ENCODE measurements at regions not wholly inside any gene's neighbourhood (a gene's known extent, or its start where the extent isn't known, plus 50 kb on each side); places are given as distances from the start of the nearest gene placed in this dataset.

DNA sequence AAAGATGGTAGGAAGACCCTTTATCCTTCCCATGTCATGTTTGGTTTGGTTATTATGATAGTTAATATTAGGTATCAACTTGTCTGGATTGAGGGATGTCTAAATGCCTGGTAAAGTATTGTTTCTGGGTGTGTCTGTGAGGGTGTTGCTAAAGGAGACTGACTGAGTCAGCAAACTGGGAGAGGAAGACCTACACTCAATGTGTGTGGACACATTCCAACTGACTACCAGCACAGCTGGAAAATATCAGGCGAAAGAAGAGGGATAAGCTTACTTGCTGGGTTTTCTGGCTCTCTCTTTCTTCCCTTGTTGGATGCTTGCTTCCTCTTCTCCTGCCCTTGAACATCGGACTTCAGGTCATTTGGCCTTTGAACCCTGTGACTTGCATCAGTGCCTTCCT, 1227.6 kb upstream of the EPHA6 start:
- no peak for TF ChIP-seq EZH2 (IDR thresholded peaks at IDR 0.05; ENCODE audit: insufficient read depth, low read length)
- TF ChIP-seq, protein P1, sequence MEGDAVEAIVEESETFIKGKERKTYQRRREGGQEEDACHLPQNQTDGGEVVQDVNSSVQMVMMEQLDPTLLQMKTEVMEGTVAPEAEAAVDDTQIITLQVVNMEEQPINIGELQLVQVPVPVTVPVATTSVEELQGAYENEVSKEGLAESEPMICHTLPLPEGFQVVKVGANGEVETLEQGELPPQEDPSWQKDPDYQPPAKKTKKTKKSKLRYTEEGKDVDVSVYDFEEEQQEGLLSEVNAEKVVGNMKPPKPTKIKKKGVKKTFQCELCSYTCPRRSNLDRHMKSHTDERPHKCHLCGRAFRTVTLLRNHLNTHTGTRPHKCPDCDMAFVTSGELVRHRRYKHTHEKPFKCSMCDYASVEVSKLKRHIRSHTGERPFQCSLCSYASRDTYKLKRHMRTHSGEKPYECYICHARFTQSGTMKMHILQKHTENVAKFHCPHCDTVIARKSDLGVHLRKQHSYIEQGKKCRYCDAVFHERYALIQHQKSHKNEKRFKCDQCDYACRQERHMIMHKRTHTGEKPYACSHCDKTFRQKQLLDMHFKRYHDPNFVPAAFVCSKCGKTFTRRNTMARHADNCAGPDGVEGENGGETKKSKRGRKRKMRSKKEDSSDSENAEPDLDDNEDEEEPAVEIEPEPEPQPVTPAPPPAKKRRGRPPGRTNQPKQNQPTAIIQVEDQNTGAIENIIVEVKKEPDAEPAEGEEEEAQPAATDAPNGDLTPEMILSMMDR (IDR thresholded peaks at IDR 0.05; ENCODE audit: insufficient read depth, low read depth, low read length), result no peak

Measured in astrocyte (in vitro differentiated cells and primary cell).